OCI-LY1 (cell line): ENCODE measurements at regions not wholly inside any gene's neighbourhood (a gene's known extent, or its start where the extent isn't known, plus 50 kb on each side); places are given as distances from the start of the nearest gene placed in this dataset.

ENCODE experiments used
- CTCF ChIP-seq: fragments of 200-600 bp; sonication (generic), shearing (Covaris generic); IDR thresholded peaks from 2 replicates; pipeline ENCODE4 v1.5.1; 2017; ENCODE audit warnings: mild to moderate bottlenecking, antibody characterized with exemption, low read length, moderate library complexity, mixed read lengths
- EZH2 ChIP-seq: fragments of 200-600 bp; sonication (generic), shearing (Covaris generic); IDR thresholded peaks from 2 replicates; pipeline ENCODE4 v1.8.0; 2017; ENCODE audit warnings: borderline replicate concordance, mixed run types, mild to moderate bottlenecking, antibody characterized with exemption, low read length, moderate library complexity, mixed read lengths

- TF ChIP-seq EZH2 (no peak), CTCF (no peak)
Observed at GRCh38 chr18:1892191-1892590, 679.1 kb downstream of the METTL4 start.
